Stimulated activated CD8-positive, alpha-beta memory T cell treated with anti-CD3 and anti-CD28 coated beads, Interleukin-15, amount 100 ng/mL, for 24 hours (primary cell): ENCODE measurements at regions not wholly inside any gene's neighbourhood (a gene's known extent, or its start where the extent isn't known, plus 50 kb on each side); places are given as distances from the start of the nearest gene placed in this dataset.

ENCODE experiments used
- DNase-seq: peaks from one replicate; pipeline ENCODE4 v3.0.0-alpha.2; 2020; ENCODE audit warnings: low read depth

DNA sequence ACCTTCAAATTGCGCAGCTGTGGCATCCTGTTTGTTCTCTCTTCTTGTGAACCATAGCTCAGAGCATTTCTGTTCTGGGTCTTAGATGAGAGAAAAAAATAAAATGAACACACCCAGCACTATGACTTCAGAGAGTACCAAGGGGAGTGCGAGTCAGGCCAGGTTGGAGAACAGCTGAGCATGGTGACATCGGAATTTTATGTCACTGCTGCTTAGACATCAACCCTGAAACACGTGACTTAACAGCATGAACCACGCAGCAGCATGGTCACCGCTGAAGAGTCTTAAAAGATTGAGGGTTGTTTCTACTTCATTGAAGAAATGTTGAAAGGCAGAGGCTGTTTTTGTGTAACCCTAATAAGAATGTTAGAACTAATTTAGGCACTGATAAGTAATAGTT, 288.8 kb upstream of the SOX11 start:
- DNase-seq, result no peak

DNA sequence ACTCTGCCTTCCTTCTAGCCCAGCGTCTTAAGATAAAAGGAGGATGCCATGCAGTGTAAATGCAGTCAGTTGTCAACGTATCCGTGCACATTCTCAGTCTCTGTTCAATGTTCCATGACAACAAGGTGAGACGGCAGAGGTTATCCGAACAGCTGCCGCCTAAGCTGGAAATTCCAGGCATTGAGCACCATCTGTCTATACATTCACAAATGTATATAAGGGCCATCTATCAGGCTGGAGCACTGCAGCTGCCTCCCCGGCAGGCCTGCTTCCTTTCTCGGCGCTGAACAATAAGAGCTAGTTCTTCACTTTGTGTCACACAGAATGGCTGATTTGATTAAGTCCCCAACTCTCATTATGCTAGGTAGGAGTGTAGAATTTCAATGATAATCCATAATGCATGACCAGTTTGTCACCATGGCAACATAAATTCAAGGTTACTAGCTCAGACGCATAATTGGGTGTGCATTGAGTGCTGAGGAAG, 282.2 kb upstream of the SOX11 start:
- DNase-seq, result no peak

DNA sequence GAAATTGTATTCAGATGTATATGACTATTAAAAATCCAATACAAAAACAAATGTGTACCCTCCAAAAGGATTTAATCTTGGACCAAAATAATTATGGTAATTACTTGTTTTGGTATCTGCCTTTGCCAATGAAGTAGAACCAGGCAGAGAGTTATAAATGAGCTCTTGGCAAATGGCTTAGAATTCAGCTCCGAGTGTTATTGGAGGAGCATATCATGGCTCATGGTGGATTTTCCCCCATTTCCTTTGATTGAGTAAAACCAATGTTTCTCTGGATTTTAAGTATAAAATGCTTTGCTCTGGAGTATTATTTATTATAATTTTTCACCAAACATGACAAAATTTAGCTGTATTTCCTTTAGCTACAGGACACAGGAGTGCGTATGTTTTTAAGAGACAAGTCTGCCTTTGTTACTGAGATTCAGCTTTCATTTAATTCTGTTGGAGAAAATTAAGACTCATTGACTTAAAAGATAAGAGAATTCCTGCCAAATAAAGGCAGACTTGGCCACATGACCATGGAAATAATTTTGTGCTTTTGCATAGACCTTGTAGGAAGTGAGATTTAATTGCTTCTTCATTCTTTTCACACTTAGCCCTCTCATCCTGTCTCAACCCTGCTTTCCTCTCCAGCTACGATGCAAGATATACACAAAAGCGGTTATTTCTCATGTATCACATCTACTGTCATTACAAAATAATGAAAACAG, 281.0 kb upstream of the SOX11 start:
- no peak for DNase-seq

DNA sequence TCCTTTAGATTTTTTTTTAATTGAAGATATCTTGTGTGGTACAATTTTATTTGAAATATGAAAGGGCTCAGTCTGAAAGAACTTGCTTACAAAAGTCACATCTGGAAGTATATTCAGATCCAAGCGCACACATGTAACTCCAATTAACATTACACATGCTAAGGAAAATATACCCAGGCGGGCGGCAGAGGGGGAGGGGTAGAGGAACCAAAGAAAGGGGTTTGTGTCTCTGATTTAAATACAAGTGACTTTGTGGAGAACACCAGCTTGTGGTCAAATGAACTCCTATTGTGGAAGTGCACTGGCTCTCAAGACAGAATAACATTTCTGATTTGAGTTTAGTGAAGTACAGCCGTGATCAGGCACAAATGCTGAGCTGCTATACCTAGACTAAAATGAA, 280.2 kb upstream of the SOX11 start:
- DNase-seq, result no peak

DNA sequence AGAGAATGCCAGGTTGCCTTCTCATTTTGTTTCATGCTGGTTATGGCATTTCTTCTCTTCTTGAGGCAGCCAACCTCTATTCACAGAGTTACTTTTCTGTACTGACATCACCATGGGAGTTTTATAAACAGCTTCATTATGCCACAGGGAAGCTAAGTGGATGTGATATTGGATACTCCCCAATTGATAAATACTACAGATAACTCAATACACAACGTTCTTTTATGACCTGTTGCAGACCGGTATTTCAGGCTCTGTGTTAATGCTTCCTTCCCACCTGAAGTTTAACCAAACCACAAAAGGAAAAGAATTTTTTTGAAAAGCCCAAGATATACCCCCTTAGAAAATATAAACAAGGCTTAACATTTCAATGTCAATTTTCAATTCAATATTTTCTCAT, 258.3 kb upstream of the SOX11 start:
- no peak for DNase-seq

DNA sequence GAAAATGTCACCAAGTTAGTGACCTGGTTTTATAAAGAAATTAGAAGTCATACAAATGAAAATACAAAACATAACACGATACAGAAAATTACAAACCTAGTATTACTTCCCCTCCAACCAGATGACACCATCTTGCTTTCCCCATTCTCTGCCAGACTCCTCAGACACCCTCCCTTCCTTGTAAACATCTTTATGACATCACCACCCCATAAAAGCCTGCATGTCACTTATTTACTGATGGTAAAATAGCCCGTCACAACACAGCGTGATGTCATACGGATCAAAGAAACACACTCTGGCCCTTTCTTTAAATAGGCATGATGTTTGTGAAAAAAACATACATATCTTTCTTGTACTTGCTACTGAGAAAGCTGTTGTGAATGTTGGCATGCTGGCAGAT, 254.8 kb upstream of the SOX11 start:
- no peak for DNase-seq

DNA sequence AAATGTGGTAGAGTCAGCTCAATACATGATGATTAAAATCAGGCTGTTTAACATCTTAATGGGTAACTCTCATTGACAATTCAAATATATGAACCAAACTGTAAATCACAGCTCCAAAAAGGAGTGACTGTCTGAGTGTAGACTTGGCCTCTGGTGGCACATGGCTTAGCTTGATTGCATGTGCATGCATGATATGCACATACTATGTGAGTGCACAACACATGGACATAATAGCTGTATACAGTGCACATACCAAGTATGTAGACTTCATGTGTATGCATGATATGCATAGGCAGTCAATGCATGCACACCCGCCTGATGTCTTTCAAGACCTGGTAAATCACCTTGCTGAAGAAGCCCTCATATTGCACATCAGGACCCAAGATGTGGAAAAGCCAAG, 252.0 kb upstream of the SOX11 start:
- no peak for DNase-seq

DNA sequence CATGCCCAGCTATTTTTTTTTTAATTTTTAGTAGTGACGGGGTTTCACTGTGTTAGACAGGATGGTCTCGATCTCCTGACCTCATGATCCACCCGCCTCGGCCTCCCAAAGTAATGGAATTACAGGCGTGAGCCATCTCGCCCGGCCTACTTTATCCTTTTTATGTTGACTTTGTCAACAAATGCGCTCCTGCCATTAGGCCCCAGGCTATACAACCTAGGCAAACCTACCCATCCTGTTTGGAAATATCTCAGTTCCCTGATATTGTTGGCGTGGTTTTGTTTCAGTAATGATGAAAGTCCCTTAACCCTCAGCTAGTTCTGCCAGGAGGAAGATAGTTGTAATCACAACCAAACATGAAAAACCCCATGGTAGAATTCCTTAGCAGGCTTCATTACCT, 249.4 kb upstream of the SOX11 start:
- no peak for DNase-seq

DNA sequence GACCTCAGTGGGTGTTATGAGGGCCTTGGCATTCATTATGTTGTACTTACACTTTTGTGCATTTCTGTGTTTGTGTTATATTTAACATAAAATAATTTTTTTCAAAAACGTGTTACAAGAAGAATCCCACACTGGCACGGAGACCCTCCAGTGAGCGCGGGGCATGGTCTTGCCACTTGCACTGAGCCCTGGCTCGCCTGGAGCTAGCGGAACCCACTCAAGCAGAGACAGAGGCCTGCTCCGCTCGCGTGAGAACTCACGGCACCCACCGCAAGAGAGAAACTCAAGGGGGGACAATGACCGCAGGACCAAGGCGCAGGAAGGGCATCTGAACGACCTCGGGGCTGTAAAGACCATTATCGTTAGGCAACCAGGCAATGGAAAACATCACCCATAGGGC, 248.0 kb upstream of the SOX11 start:
- no peak for DNase-seq

DNA sequence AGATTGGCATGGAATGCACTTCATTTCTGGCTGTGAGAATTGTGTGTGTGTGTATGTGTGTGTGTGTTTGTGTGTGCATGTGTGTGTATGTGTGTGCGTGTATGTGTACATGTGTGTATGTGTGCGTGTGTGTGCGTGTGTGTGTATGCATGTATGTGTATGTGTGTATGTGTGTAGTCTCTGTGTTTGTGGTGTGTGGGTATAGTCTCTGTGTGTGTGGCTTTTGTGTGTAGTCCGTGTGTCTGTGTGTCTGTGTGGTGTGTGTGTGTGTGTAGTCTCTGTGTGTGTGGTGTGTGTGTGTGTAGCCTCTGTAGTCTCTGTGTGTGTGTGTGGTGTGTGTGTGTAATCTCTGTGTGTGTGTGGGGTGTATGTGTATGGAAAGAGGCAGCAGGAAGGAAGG, 247.3 kb upstream of the SOX11 start:
- no peak for DNase-seq

DNA sequence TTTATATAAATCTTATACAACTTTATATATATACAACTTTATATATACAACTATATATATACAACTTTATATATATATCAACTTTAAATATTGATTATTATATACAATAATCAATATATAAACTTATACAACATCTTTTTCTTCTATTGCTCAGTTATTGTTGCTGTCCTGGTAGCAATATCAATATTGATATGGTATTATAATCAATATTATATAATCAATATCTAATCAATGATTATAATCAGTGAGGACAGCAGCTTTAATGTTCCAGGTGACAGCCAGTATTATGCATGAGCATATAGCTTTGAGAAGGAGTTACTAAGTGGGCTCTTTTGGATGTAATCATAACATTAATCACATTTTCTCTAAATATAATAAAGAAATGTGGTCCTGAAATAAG, 242.3 kb upstream of the SOX11 start:
- DNase-seq, result no peak

DNA sequence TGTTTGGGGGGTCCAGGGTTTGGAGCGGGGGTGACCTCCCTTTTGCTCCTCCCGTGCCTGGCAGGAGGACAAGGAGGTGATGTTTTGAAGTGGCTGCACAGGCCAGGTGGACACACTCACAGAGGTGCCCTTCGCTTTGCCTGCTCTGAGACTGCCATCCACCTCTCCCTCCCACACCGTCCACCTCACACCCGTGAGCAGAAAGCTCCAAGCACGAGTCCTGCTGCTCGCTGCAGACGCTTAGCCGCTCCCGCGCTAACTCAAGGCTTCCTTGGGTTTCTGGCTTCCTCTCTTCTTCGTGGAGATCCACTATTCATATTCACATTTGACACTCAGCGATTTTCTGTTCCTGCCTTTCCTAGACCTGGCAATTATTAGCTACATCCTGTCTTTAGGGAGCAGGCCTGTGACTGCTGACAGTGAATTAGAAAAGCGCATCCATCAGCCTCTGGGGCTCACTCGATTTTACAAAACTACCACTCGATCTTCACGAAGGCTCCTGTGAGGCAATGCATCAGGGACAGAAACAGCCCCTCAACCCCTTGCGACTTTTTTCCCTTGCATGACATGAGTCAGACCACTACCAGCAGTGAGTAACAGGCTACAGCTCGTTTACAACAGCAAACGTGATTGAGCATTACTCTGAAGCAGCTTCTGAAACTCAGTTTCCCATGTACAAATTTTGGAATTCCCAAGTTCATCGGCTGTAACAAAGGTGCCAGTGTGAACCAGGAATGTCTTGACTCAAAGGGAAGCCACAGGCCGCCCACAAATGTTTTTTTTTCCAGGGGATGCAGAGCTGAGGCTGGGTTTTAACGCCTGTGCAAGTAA, 238.7 kb upstream of the SOX11 start:
- no peak for DNase-seq

DNA sequence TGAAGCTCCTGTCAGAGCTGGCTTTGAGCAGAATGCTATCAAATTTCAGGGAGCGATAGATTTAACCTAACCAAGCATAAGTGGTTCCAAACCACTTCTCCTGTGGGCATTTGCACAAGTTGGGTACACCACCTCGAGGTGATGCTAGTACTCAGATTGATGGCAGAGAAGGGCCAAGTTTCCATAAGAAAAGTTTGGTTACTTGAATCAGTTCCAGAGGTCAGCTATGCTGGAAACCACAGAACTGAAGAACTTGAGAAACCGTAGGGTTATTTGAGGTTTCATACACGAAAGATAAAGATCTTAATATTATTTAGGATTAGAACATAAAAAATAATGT, 238.2 kb upstream of the SOX11 start:
- DNase-seq, result no peak

DNA sequence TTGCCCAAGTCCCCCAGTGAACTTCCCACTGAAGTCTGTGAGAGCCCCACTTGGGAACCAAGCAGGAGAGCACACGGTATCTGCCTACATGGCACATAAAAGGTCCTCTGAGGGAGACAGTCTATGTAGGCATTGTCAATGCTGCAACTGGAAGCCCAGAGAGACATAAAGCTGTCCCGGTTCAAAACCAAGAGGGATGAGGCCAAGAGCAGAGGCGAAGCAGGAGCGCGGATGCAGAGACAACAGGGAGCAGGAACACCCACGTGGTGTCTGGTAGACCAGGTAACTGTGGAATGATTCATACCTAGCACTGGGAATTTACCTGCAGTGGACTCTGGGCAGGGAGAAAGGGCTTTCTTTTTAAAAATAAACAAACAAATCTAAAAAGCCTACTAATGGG, 233.1 kb upstream of the SOX11 start:
- DNase-seq, result no peak

DNA sequence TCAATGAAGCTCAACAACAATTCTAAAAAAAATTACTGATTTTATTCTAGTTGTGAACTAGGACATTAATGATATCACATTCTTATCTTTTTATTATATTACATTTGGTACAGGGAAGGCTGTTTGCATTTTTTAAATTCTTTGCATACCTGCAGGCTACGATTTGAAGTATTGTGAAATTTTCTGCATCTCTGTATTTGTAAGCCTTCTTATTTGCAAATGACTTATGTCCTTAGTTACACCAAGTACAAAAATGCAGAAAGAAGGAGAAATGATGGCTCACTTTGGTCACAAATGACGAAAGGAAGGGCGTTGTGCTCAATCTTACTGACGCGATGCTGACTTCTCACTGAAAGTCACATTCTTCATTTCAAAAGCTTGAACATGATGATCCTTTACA, 227.5 kb upstream of the SOX11 start:
- no peak for DNase-seq

DNA sequence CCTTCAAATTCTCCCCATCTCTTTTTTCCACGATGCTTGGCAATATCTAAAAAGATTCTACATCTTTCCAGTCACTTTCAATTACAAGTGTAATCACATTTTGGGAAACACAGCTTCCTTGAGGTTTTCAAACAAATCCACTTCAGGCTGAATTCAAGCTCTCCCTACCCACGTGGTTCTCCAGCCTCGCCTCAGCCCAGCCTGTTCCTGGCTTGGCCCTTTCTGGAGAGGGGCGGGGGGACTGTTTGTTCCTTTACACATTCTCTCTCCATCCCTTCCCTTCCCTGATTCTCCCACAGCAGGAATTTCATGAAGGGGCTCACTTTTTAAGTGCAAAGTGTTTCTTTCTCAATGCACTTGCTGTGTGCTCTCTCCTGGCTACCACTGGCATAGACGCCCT, 226.3 kb upstream of the SOX11 start:
- DNase-seq, result no peak

DNA sequence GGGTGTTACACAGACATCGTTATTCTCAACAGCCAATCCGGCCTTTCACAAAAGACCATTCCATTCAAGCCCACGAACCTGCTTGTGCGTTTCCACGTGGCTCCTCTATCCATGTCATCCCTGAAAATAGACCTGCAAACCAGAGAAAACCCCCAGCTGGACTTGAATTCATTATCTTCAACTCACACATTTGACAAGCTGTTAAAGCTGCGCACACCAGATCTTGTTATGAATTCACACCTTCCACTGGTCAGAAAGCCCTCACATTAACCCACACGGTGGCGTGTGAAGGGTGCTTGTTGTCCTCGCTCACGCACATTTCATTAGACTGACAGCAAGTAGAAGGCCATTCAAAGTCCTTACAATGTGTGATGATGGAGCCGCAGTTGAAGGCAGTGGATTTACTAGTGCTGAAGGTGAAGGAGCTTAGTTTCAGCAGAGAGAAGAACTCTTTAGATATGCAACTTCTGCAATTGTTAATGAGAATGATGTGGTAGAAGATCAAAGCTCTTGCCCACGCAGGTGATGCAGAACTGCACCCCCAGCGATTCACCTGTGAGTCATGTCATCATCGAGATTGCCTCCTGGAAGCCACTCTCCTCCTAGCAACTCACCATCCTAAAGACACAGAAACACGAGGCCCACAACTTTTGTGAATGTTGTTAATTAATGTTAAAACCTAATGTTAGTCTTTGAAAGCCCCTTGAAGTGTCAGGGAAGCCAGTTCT, 224.8 kb upstream of the SOX11 start:
- DNase-seq, result no peak

DNA sequence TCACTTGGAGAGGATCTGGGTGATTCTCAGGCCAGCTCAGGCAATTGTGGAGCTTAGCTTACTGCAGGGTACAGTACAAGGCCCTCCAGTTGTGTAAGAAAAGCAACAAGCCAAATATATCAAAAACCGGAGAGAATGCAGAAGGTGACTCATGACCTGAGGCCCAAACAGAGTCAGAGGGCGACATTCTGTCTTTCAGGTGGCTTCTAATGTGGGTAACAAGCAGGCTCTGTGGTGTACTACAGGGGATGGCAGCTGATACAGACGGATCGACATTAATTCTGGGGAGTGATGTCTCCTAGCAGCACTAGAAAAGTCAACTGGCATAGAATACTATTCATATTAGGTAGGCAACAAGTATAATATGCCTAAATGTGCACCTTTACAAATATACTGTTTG, 219.5 kb upstream of the SOX11 start:
- no peak for DNase-seq

DNA sequence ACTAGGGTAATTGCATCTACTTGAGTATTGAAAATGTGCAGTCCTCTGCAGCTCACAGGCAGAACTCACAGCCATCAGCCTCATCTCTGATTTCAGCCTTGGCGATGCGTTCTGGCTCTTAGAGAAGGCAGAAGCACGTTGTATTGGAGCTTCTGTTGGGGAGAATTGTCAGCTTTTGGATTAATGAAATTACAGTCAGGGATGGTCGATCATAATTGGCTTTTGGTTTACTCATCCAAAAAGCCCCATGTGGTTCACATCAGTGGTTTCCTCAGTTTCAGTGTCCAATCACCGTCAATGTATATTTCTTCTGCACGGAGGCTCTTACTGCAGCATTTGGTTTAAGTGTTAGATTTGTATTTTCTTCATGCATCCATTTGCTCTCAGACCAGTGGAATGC, 218.5 kb upstream of the SOX11 start:
- DNase-seq, result no peak

DNA sequence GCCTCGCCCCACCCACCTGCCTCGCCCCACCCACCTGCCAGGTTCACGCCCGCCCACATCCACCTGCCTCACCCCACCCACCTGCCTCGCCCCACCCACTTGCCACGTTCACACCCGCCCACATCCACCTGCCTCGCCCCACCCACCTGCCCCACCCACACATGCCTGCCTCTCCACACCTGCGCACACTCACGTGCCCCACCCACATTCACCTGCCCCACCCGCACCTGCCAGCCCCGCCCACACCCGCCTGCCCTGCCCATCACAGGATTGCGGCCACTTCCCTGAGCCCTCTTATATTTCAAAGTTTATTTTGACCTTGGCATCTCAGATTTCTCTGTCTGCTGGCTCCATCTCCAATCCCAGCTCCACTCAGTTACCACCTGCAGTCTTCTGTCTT, 217.5 kb upstream of the SOX11 start:
- DNase-seq, result no peak

DNA sequence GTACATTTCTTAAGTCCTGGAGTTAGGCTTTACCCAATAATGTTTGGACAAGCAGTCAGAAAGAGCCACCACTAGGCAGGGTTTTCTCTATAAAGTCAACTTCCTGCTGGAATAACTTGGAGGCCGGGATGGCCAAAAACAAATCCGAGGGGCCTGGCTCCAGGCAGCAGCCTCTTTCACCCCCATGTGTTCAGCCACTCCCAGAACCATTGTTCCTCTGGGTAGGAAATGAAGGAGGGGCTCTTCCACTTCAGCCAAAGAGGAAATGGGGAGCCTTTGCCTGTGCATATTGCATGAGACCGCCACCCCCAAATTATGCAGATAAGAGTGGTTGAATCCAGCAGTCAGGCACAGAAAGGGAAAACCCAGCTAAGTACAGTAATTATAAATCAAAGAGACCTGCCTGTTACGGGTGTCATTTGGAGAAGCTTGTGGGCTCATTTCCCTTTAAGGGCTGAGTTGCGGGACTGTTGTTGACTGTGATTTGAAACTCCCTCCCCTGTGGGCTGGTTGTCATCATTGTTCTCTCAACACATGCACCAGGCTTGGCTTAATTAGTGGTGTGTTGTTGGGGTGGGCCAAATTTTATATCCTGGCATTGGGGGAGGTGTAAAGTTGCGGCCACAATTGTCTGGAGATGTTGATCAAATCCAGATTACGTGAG, 212.8 kb upstream of the SOX11 start:
- no peak for DNase-seq

DNA sequence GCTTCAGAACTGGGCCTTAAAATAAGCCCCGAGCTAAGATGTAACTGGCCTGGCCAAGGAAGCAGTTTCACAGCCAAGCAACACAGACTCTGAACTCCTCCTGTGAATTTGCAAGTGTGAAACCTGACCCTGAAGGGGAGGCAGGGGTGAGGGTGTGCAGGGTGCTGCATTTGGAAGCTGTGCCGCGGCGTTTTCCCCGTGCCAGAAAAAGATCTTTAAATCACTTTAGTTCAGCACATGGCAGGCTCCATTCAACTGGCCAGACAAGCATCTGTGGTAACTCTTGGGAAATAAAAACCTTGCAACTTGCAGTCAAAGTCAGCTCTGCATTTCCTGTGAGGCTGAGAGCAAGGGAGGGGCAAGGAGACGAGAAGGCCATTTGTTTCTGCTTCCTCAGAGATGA, 209.3 kb upstream of the SOX11 start:
- no peak for DNase-seq

DNA sequence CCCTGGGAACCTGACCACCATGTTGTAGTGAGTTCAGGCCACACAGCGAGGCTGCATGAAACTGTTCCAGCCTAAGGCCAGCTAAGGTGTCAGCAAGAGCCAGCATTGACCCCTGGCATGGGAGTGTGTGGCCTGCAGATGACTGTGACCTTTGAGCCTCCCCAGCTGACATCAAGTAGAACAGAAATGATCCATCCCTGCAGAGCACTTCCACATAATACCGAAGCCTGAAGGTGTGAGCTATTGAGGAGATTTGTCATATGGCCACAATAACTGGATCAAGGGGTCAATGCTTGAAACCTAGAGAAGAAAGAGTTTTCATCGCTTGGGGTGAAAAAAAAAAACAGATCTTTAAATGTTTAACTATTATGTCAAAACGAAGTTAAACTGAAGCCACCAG, 207.3 kb upstream of the SOX11 start:
- no peak for DNase-seq
